ENCODE measurements at regions not wholly inside any gene's neighbourhood (a gene's known extent, or its start where the extent isn't known, plus 50 kb on each side); places are given as distances from the start of the nearest gene placed in this dataset.
"Not testable (repeated sequence)": the region's sequence is repeated elsewhere in the genome, so short reads cannot be mapped to it uniquely, and the experiment has no call there.

GRCh38 chr6:57989520-57990080, 672.2 kb downstream of the PRIM2 start:
- TF ChIP-seq CTCF (IDR thresholded peaks at IDR 0.05; ENCODE audit: borderline replicate concordance, extremely low read depth, low read length, poor library complexity, severe bottlenecking); EZH2 (IDR thresholded peaks at IDR 0.05; ENCODE audit: borderline replicate concordance, low read depth, low read length, severe bottlenecking): not testable (repeated sequence)

Data from DND-41 (cell line).